HT1080 (cell line): ENCODE measurements at regions not wholly inside any gene's neighbourhood (a gene's known extent, or its start where the extent isn't known, plus 50 kb on each side); places are given as distances from the start of the nearest gene placed in this dataset. TPM values are rescaled to one million over a fixed set of nuclear protein-coding genes. Genes with fewer than 3 reads are reported as not detected.

ENCODE experiments used
- small RNA-seq: library from RNA; depleted of rRNA; stranded (forward); fragments of <200 nt; gene quantifications from one replicate; pipeline ENCODE3, GENCODE V24; 2014

Small RNAs in the stretch of these regions (small RNA-seq; reads per million reads assigned to genes)
- not detected for gene AC113618.1
